H1 (cell line): ENCODE measurements at regions not wholly inside any gene's neighbourhood (a gene's known extent, or its start where the extent isn't known, plus 50 kb on each side); places are given as distances from the start of the nearest gene placed in this dataset.

Experiments used
- CTCF ChIA-PET: fragments of 300-600 bp; sonication (Branson Sonifier 250); formaldehyde crosslinking; loops from one replicate; lab custom pipeline; 2021; ENCODE audit not compliant: partially characterized antibody; lab: Charles Lee
- POLR2A ChIA-PET: fragments of 300-600 bp; sonication (Branson Sonifier 250); formaldehyde crosslinking; loops from one replicate; lab custom pipeline; 2021; ENCODE audit warnings: inconsistent platforms; ENCODE audit not compliant: partially characterized antibody; lab: Charles Lee
- DNase-seq, 2 experiments: peaks; one replicate each; pipeline versions ENCODE4 v3.0.0 to v3.0.0-alpha.2; 2010 to 2022; ENCODE audit warnings: low spot score in 2 of 2, low read depth in 1 of 2, mixed read lengths in 1 of 2
- FAIRE-seq: peaks from 2 replicates; lab custom pipeline; 2011; peaks lifted over from hg19 to GRCh38; lab: Jason Lieb, UNC
- H2AFZ ChIP-seq: 2 replicates; pipeline ENCODE4 v1.8.1; 2012; ENCODE audit warnings: low read length, inconsistent platforms
- H2AK5ac ChIP-seq: 2 replicates; pipeline ENCODE4 v1.6.1; 2013; ENCODE audit warnings: low read depth, low read length
- H2BK120ac ChIP-seq: replicated peaks from 2 replicates; pipeline ENCODE3; 2013; ENCODE audit warnings: low read depth, low read length, inconsistent platforms
- H2BK12ac ChIP-seq: 2 replicates; pipeline ENCODE4 v1.6.1; 2013; ENCODE audit warnings: low read depth, low read length
- H2BK15ac ChIP-seq: 2 replicates; pipeline ENCODE4 v1.6.1; 2013; ENCODE audit warnings: low read length
- H2BK20ac ChIP-seq: 2 replicates; pipeline ENCODE4 v1.6.1; 2013; ENCODE audit warnings: low read length
- H2BK5ac ChIP-seq: 2 replicates; pipeline ENCODE4 v1.6.1; 2013; ENCODE audit warnings: low read depth, low read length
- H3K14ac ChIP-seq: 2 replicates; pipeline ENCODE4 v1.6.1; 2013; ENCODE audit warnings: inconsistent platforms; ENCODE audit not compliant: insufficient read length
- H3K18ac ChIP-seq: 2 replicates; pipeline ENCODE4 v1.6.1; 2013; ENCODE audit warnings: low read length; ENCODE audit errors: extremely low read depth
- H3K23ac ChIP-seq: 2 replicates; pipeline ENCODE4 v1.6.1; 2013; ENCODE audit warnings: inconsistent platforms; ENCODE audit not compliant: insufficient read length
- H3K23me2 ChIP-seq: 2 replicates; pipeline ENCODE4 v1.6.1; 2013; ENCODE audit warnings: low read depth, low read length
- H3K27ac ChIP-seq: 2 replicates; pipeline ENCODE4 v1.6.1; 2011; ENCODE audit warnings: low read depth, low read length, inconsistent platforms
- H3K27me3 ChIP-seq, 4 experiments: replicated peaks in 1 of 4; 1 replicate in 1 of 4; 2 replicates in 3 of 4; pipeline versions ENCODE4 v1.6.1 to v1.8.1; 2011 to 2013; ENCODE audit warnings: low read length in 3 of 4, mild to moderate bottlenecking in 3 of 4, inconsistent platforms in 2 of 4, mixed read lengths in 2 of 4, moderate library complexity in 1 of 4; ENCODE audit not compliant: control insufficient read depth in 3 of 4, insufficient read depth in 3 of 4; ENCODE audit errors: extremely low read depth in 1 of 4
- H3K36me3 ChIP-seq, 4 experiments: 2 replicates each; pipeline versions ENCODE4 v1.6.1 to v1.8.1; 2011 to 2013; ENCODE audit warnings: mild to moderate bottlenecking in 4 of 4, low read length in 3 of 4, moderate library complexity in 2 of 4, control low read depth in 1 of 4, inconsistent platforms in 1 of 4; ENCODE audit not compliant: insufficient read depth in 4 of 4, control insufficient read depth in 2 of 4
- H3K4ac ChIP-seq: replicated peaks from 2 replicates; pipeline ENCODE3; 2013; ENCODE audit warnings: low read length, low read depth, mixed read lengths, inconsistent platforms; ENCODE audit not compliant: insufficient read length
- H3K4me1 ChIP-seq, 4 experiments: replicated peaks in 1 of 4; 1 replicate in 1 of 4; 2 replicates in 3 of 4; pipeline versions ENCODE4 v1.6.1 to v1.8.1; 2011 to 2013; ENCODE audit warnings: low read length in 3 of 4, inconsistent platforms in 2 of 4, mixed read lengths in 1 of 4; ENCODE audit not compliant: insufficient read depth in 4 of 4, control insufficient read depth in 3 of 4
- H3K4me2 ChIP-seq, 2 experiments: 2 replicates each; pipeline versions ENCODE4 v1.6.1 to v1.8.1; 2011 to 2013; ENCODE audit warnings: low read depth in 2 of 2, low read length in 2 of 2, control low read depth in 1 of 2, inconsistent platforms in 1 of 2, mild to moderate bottlenecking in 1 of 2; ENCODE audit not compliant: insufficient read depth in 1 of 2
- H3K4me3 ChIP-seq, 4 experiments: fragments of 200-600, 300-600 bp in 1 of 4; sonication (generic), shearing (Covaris generic), sonication (Bioruptor Twin) in 1 of 4; 2 replicates each; pipeline versions ENCODE4 v1.5.1 to v1.8.1; 2011 to 2016; ENCODE audit warnings: low read length in 4 of 4, low read depth in 3 of 4, control low read depth in 2 of 4, inconsistent platforms in 2 of 4, mild to moderate bottlenecking in 2 of 4, mixed read lengths in 1 of 4, moderate library complexity in 1 of 4; ENCODE audit not compliant: insufficient read depth in 2 of 4; ENCODE audit errors: extremely low read depth in 1 of 4
- H3K56ac ChIP-seq: replicated peaks from 2 replicates; pipeline ENCODE3; 2013; ENCODE audit warnings: low read depth, mild to moderate bottlenecking, mixed read lengths, low read length, inconsistent platforms; ENCODE audit not compliant: insufficient read length
- H3K79me1 ChIP-seq: 2 replicates; pipeline ENCODE4 v1.6.1; 2013; ENCODE audit warnings: low read depth, low read length, control low read depth
- H3K79me2 ChIP-seq, 2 experiments: 2 replicates each; pipeline versions ENCODE4 v1.6.1 to v1.8.1; 2012 to 2013; ENCODE audit warnings: low read length in 2 of 2, mild to moderate bottlenecking in 2 of 2, inconsistent platforms in 1 of 2; ENCODE audit not compliant: insufficient read depth in 2 of 2, control insufficient read depth in 1 of 2
- H3K9ac ChIP-seq, 4 experiments: replicated peaks in 1 of 4; 1 replicate in 1 of 4; 2 replicates in 3 of 4; pipeline versions ENCODE4 v1.6.1 to v1.8.1; 2011 to 2013; ENCODE audit warnings: low read depth in 3 of 4, low read length in 3 of 4, control low read depth in 2 of 4, mild to moderate bottlenecking in 2 of 4, moderate library complexity in 2 of 4, inconsistent platforms in 1 of 4; ENCODE audit errors: extremely low read depth in 1 of 4
- H3K9me3 ChIP-seq, 2 experiments: 2 replicates each; pipeline versions ENCODE4 v1.6.1 to v1.8.1; 2012 to 2013; ENCODE audit warnings: mild to moderate bottlenecking in 2 of 2, moderate library complexity in 2 of 2, control low read depth in 1 of 2, inconsistent platforms in 1 of 2, low read depth in 1 of 2, low read length in 1 of 2, mixed read lengths in 1 of 2; ENCODE audit not compliant: insufficient read depth in 2 of 2
- H4K20me1 ChIP-seq, 2 experiments: replicated peaks in 1 of 2; 2 replicates each; pipeline versions ENCODE3 to v1.8.1; 2011 to 2013; ENCODE audit warnings: inconsistent platforms in 2 of 2, low read length in 2 of 2, mild to moderate bottlenecking in 1 of 2; ENCODE audit not compliant: insufficient read depth in 2 of 2, control insufficient read depth in 1 of 2
- H4K5ac ChIP-seq: 2 replicates; pipeline ENCODE4 v1.6.1; 2013; ENCODE audit warnings: low read length, low read depth, mixed read lengths, inconsistent platforms; ENCODE audit not compliant: insufficient read length
- H4K8ac ChIP-seq: 2 replicates; pipeline ENCODE4 v1.8.0; 2013; ENCODE audit warnings: mild to moderate bottlenecking, moderate library complexity, low read length, inconsistent platforms; ENCODE audit not compliant: insufficient read depth; ENCODE audit errors: extremely low read depth
- H4K91ac ChIP-seq: replicated peaks from 2 replicates; pipeline ENCODE3; 2013; ENCODE audit warnings: low read length, mixed read lengths, inconsistent platforms; ENCODE audit not compliant: insufficient read length
- BACH1 ChIP-seq: IDR thresholded peaks from 2 replicates; pipeline ENCODE4 v1.6.1; 2012; ENCODE audit warnings: low read length, improper control_type of control experiment
- CHD2 ChIP-seq: IDR thresholded peaks from 2 replicates; pipeline ENCODE4 v1.6.1; 2012; ENCODE audit warnings: low read length, improper control_type of control experiment
- EP300 ChIP-seq, 2 experiments: IDR thresholded peaks; 1 replicate in 1 of 2; 2 replicates in 1 of 2; pipeline ENCODE4 v1.6.1; 2011 to 2012; ENCODE audit warnings: low read depth in 2 of 2, low read length in 2 of 2, mild to moderate bottlenecking in 2 of 2, borderline replicate concordance in 1 of 2, inconsistent platforms in 1 of 2, moderate library complexity in 1 of 2
- HDAC2 ChIP-seq, 2 experiments: fragments of 300-600 bp in 1 of 2; sonication (generic) in 1 of 2; IDR thresholded peaks; 2 replicates each; pipeline ENCODE4 v1.6.1; 2011 to 2012; ENCODE audit warnings: low read depth in 2 of 2, low read length in 2 of 2, mild to moderate bottlenecking in 2 of 2, moderate library complexity in 2 of 2, borderline replicate concordance in 1 of 2, inconsistent platforms in 1 of 2
- PHF8 ChIP-seq: fragments of 200-600 bp; sonication (generic); conservative IDR thresholded peaks from 2 replicates; pipeline ENCODE4 v1.7.1; 2012; ENCODE audit warnings: low read depth, mild to moderate bottlenecking, inconsistent platforms, low read length, moderate library complexity
- RAD21 ChIP-seq, 2 experiments: IDR thresholded peaks in 1 of 2; conservative IDR thresholded peaks in 1 of 2; 2 replicates each; pipeline ENCODE4 v1.6.1; 2011; ENCODE audit warnings: low read depth in 2 of 2, low read length in 2 of 2, improper control_type of control experiment in 1 of 2, inconsistent platforms in 1 of 2, mild to moderate bottlenecking in 1 of 2, moderate library complexity in 1 of 2
- RNF2 ChIP-seq: fragments of 200-900, 300-1000 bp; sonication (generic); IDR thresholded peaks from 2 replicates; pipeline ENCODE4 v1.7.1; 2016; ENCODE audit warnings: borderline replicate concordance, low read depth, mild to moderate bottlenecking, antibody characterized with exemption, low read length; ENCODE audit not compliant: poor library complexity, severe bottlenecking; ENCODE audit errors: missing control alignments
- SAP30 ChIP-seq: fragments of 300-600 bp; sonication (generic); IDR thresholded peaks from 2 replicates; pipeline ENCODE4 v1.7.1; 2012; ENCODE audit warnings: low read length, moderate library complexity, mild to moderate bottlenecking, inconsistent platforms; ENCODE audit not compliant: insufficient read depth, insufficient replicate concordance
- SIN3A ChIP-seq, 2 experiments: IDR thresholded peaks in 1 of 2; conservative IDR thresholded peaks in 1 of 2; 2 replicates each; pipeline ENCODE4 v1.6.1; 2011 to 2012; ENCODE audit warnings: low read length in 2 of 2, improper control_type of control experiment in 1 of 2, low read depth in 1 of 2, mild to moderate bottlenecking in 1 of 2
- SP1 ChIP-seq: IDR thresholded peaks from 2 replicates; pipeline ENCODE4 v1.6.1; 2011; ENCODE audit warnings: low read depth, low read length
- SUZ12 ChIP-seq: fragments of 200-600 bp; sonication (generic); IDR thresholded peaks from 2 replicates; pipeline ENCODE4 v1.6.1; 2012; ENCODE audit warnings: mild to moderate bottlenecking, inconsistent platforms, low read length, moderate library complexity, mixed read lengths
- TAF1 ChIP-seq: IDR thresholded peaks from 2 replicates; pipeline ENCODE4 v1.6.1; 2011; ENCODE audit warnings: mild to moderate bottlenecking, low read depth, low read length
- TEAD4 ChIP-seq: IDR thresholded peaks from 2 replicates; pipeline ENCODE4 v1.6.1; 2012; ENCODE audit warnings: low read depth, low read length, inconsistent platforms, mixed read lengths
- WGBS, 2 experiments: shearing (Covaris generic) in 1 of 2; methylation state at CpG; one replicate each; pipeline versions ENCODE4 v1.1.6 to v1.1.7; 2013 to 2015; ENCODE audit warnings: low lambda C conversion rate in 2 of 2, mixed read lengths in 2 of 2, inconsistent platforms in 1 of 2, low coverage in 1 of 2, missing lambda C conversion rate in 1 of 2; ENCODE audit not compliant: insufficient replicate concordance in 2 of 2, insufficient coverage in 1 of 2, insufficient read length in 1 of 2; ENCODE audit errors: extremely low coverage in 1 of 2, missing lambda C conversion rate in 1 of 2; 5-methylcytosine and 5-hydroxymethylcytosine counted together

- no peaks in the 10 kb centered on the region for H3K27me3 ChIP-seq
- H3K14ac ChIP-seq = no peak overlapping the region
- H3K4me1 ChIP-seq = no peaks in the 10 kb centered on the region
- H3K79me1 ChIP-seq = no peaks in the 10 kb centered on the region
- no peaks in the 10 kb centered on the region for H4K20me1 ChIP-seq
- ChIA-PET POLR2A (no interaction called here), CTCF (interaction anchor here (0.7 kb wide), 1 partner anchor 944 kb away, joined by 3 read pairs; no protein-coding TSS in a partner anchor)
- no peak overlapping the region for H3K18ac ChIP-seq
- no peak overlapping the region for H2BK20ac ChIP-seq
- WGBS, 2 experiments = 100% methylated on average over 1 of the region's 1 CpG; no CpG with 5 or more reads in 1 of the 2 experiments
- H3K4me3 ChIP-seq = no peak overlapping the region
- no peak overlapping the region for H3K27ac ChIP-seq
- no peak overlapping the region for H2AK5ac ChIP-seq
- no peaks in the 10 kb centered on the region for H3K9me3 ChIP-seq
- DNase-seq (no peak), FAIRE-seq (no peak)
- no peak overlapping the region for H3K56ac ChIP-seq
- H4K8ac ChIP-seq = no peak overlapping the region
- H2BK15ac ChIP-seq = no peak overlapping the region
- H3K23me2 ChIP-seq = no peaks in the 10 kb centered on the region
- H2BK12ac ChIP-seq = no peak overlapping the region
- H2AFZ ChIP-seq = no peak overlapping the region
- H3K79me2 ChIP-seq = no peaks in the 10 kb centered on the region
- H2BK5ac ChIP-seq = no peak overlapping the region
- no peak overlapping the region for H4K91ac ChIP-seq
- no peak overlapping the region for H3K9ac ChIP-seq
- H2BK120ac ChIP-seq = no peak overlapping the region
- no peak overlapping the region for H3K23ac ChIP-seq
- no peak overlapping the region for H3K4me2 ChIP-seq
- no peak overlapping the region for H4K5ac ChIP-seq
- H3K4ac ChIP-seq = no peak overlapping the region
- no peaks in the 10 kb centered on the region for H3K36me3 ChIP-seq
- TF ChIP-seq BACH1 (no peak), RNF2 (no peak), SUZ12 (no peak), SAP30 (no peak), TAF1 (no peak), PHF8 (no peak), SIN3A (conservative IDR thresholded peaks at IDR 0.05 in 1 of 2, IDR thresholded peaks at IDR 0.05 in 1 of 2; ENCODE audit: low read depth in 1 of 2, low read length in 2 of 2) (no peak), TEAD4 (no peak), EP300 (IDR thresholded peaks at IDR 0.05; ENCODE audit: borderline replicate concordance in 1 of 2, low read depth in 2 of 2, low read length in 2 of 2) (no peak), HDAC2 (IDR thresholded peaks at IDR 0.05; ENCODE audit: borderline replicate concordance in 1 of 2, low read depth in 2 of 2, low read length in 2 of 2) (no peak), CHD2 (no peak), SP1 (no peak), RAD21 (IDR thresholded peaks at IDR 0.05 in 1 of 2, conservative IDR thresholded peaks at IDR 0.05 in 1 of 2; ENCODE audit: low read depth in 2 of 2, low read length in 2 of 2) (no peak)
Measured at GRCh38 chr3:80472961-80473360, 705.2 kb upstream of the ROBO1 start.
